ENCODE measurements at regions not wholly inside any gene's neighbourhood (a gene's known extent, or its start where the extent isn't known, plus 50 kb on each side); places are given as distances from the start of the nearest gene placed in this dataset.

- TF ChIP-seq EZH2 (IDR thresholded peaks at IDR 0.05; ENCODE audit: low read length) (no peak), CTCF (optimal IDR thresholded peaks at IDR 0.05 in 1 of 3, IDR thresholded peaks at IDR 0.05 in 1 of 3, conservative IDR thresholded peaks at IDR 0.05 in 1 of 3; ENCODE audit: extremely low read depth in 1 of 3, insufficient read depth in 2 of 3, low read length in 3 of 3) (no peak)
- DNase-seq (ENCODE audit: low read depth, low spot score) (no peak), FAIRE-seq (no peak)
- Histone ChIP-seq H2AFZ (ENCODE audit: control insufficient read depth, low read length) (no peak overlapping the region), H3K4me2 (ENCODE audit: control insufficient read depth, extremely low read depth, insufficient read depth, low read depth, low read length) (no peak overlapping the region), H3K9me1 (ENCODE audit: control insufficient read depth, extremely low read depth, insufficient read depth, low read length) (no peaks in the 10 kb centered on the region), H3K9ac (ENCODE audit: control insufficient read depth, extremely low read depth, insufficient read depth, low read length) (no peak overlapping the region), H3K4me1 (ENCODE audit: control insufficient read depth, extremely low read depth, insufficient read depth, low read length) (no peaks in the 10 kb centered on the region), H3K36me3 (ENCODE audit: control insufficient read depth in 2 of 2, extremely low read depth in 1 of 2, insufficient read depth in 2 of 2, low read length in 2 of 2) (no peaks in the 10 kb centered on the region), H3K79me2 (ENCODE audit: control insufficient read depth, insufficient read depth, low read length) (no peaks in the 10 kb centered on the region), H3K27ac (ENCODE audit: control insufficient read depth, insufficient read depth, low read length) (no peak overlapping the region), H3K27me3 (ENCODE audit: control insufficient read depth, extremely low read depth, insufficient read depth, low read length) (no peaks in the 10 kb centered on the region), H3K4me3 (ENCODE audit: control insufficient read depth in 2 of 3, extremely low read depth in 1 of 3, insufficient read depth in 2 of 3, low read depth in 1 of 3, low read length in 3 of 3) (no peak overlapping the region), H4K20me1 (ENCODE audit: control insufficient read depth, extremely low read depth, insufficient read depth, low read length) (no peaks in the 10 kb centered on the region), H3K9me3 (ENCODE audit: control insufficient read depth, low read depth, low read length) (no peaks in the 10 kb centered on the region)
- dilution Hi-C loops (cut with MboI; ENCODE audit: extremely low pct_ligation_motif_present, low sequenced_read_pairs) = no loop called here
Observed at GRCh38 chr6:131349199-131349598, 213.9 kb downstream of the AKAP7 start.

- H3K9ac ChIP-seq (ENCODE audit: control insufficient read depth, extremely low read depth, insufficient read depth, low read length) = no peak overlapping the region
- H3K4me1 ChIP-seq (ENCODE audit: control insufficient read depth, extremely low read depth, insufficient read depth, low read length) = no peaks in the 10 kb centered on the region
- H2AFZ ChIP-seq (ENCODE audit: control insufficient read depth, low read length) = no peak overlapping the region
- FAIRE-seq (no peak), DNase-seq (ENCODE audit: low read depth, low spot score) (no peak)
- dilution Hi-C loops (cut with MboI; ENCODE audit: extremely low pct_ligation_motif_present, low sequenced_read_pairs) = no loop called here
- H3K9me3 ChIP-seq (ENCODE audit: control insufficient read depth, low read depth, low read length) = no peaks in the 10 kb centered on the region
- H3K27me3 ChIP-seq (ENCODE audit: control insufficient read depth, extremely low read depth, insufficient read depth, low read length) = no peaks in the 10 kb centered on the region
- H3K9me1 ChIP-seq (ENCODE audit: control insufficient read depth, extremely low read depth, insufficient read depth, low read length) = no peaks in the 10 kb centered on the region
- no peak overlapping the region for H3K4me2 ChIP-seq (ENCODE audit: control insufficient read depth, extremely low read depth, insufficient read depth, low read depth, low read length)
- no peaks in the 10 kb centered on the region for H4K20me1 ChIP-seq (ENCODE audit: control insufficient read depth, extremely low read depth, insufficient read depth, low read length)
- no peak overlapping the region for H3K27ac ChIP-seq (ENCODE audit: control insufficient read depth, insufficient read depth, low read length)
- no peak for TF ChIP-seq CTCF (optimal IDR thresholded peaks at IDR 0.05 in 1 of 3, IDR thresholded peaks at IDR 0.05 in 1 of 3, conservative IDR thresholded peaks at IDR 0.05 in 1 of 3; ENCODE audit: extremely low read depth in 1 of 3, insufficient read depth in 2 of 3, low read length in 3 of 3)
- TF ChIP-seq EZH2 (IDR thresholded peaks at IDR 0.05; ENCODE audit: low read length) = no peak
- H3K36me3 ChIP-seq (ENCODE audit: control insufficient read depth in 2 of 2, extremely low read depth in 1 of 2, insufficient read depth in 2 of 2, low read length in 2 of 2) = no peaks in the 10 kb centered on the region
- no peak overlapping the region for H3K4me3 ChIP-seq (ENCODE audit: control insufficient read depth in 2 of 3, extremely low read depth in 1 of 3, insufficient read depth in 2 of 3, low read depth in 1 of 3, low read length in 3 of 3)
- H3K79me2 ChIP-seq (ENCODE audit: control insufficient read depth, insufficient read depth, low read length) = no peaks in the 10 kb centered on the region
Observed at GRCh38 chr6:131353106-131353505, 217.8 kb downstream of the AKAP7 start.
